Left forelimb (tissue), 1 donor: ENCODE measurements at regions not wholly inside any gene's neighbourhood (a gene's known extent, or its start where the extent isn't known, plus 50 kb on each side); places are given as distances from the start of the nearest gene placed in this dataset.

Experiments used
- DNase-seq: peaks from one replicate; pipeline ENCODE4 v3.0.0-alpha.2; 2018; ENCODE audit warnings: low spot score

DNA sequence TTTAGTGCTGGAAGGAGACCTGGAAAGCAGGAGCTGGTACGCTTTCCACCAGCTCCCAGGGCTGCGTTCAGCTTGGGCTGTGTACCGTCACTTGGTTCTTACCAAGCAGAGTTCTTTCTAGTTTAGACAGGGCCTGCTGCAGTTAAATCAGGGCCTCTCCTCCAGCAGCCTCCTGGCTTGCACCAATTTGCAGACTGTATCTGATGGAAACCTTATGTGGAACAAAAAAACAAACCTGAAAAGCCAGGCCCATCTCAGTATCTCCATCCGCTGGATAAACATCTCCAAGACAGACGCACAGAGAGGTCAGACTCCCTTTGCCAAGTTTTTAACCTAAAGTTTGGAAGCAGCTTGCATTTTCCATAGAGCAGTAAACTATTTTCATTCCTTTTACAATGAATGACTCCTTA, 288.6 kb upstream of the SORL1-AS1 start:
- DNase-seq, result peak; percentile 74

GRCh38 chr11:121740902-121741301, 288.1 kb upstream of the SORL1-AS1 start:
- DNase-seq, result no peak

DNA sequence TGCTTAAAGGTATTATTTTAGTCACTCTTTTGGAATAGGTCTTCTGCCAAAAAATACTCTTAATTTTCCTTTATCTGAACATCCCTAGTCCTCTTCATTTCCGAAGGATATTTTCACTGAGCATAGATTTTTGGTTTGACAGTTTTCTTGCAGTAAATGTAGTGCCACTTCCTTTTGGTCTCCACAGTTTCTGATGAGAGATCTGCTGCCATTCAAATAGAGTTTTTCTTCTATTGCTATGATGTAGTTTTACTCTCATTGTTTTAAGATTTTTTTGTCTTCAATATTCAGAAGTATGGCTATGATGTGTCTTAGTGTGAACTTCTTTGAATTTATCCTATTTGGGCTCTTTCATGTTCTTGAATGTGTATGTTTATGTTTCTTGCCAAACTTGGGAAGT, 281.1 kb upstream of the SORL1-AS1 start:
- no peak for DNase-seq

- DNase-seq, result no peak
Measured at GRCh38 chr11:121727942-121728341, 275.2 kb upstream of the SORL1-AS1 start.

- DNase-seq, result peak; percentile 73
Measured at GRCh38 chr11:121723246-121723741, 270.5 kb upstream of the SORL1-AS1 start.

DNA sequence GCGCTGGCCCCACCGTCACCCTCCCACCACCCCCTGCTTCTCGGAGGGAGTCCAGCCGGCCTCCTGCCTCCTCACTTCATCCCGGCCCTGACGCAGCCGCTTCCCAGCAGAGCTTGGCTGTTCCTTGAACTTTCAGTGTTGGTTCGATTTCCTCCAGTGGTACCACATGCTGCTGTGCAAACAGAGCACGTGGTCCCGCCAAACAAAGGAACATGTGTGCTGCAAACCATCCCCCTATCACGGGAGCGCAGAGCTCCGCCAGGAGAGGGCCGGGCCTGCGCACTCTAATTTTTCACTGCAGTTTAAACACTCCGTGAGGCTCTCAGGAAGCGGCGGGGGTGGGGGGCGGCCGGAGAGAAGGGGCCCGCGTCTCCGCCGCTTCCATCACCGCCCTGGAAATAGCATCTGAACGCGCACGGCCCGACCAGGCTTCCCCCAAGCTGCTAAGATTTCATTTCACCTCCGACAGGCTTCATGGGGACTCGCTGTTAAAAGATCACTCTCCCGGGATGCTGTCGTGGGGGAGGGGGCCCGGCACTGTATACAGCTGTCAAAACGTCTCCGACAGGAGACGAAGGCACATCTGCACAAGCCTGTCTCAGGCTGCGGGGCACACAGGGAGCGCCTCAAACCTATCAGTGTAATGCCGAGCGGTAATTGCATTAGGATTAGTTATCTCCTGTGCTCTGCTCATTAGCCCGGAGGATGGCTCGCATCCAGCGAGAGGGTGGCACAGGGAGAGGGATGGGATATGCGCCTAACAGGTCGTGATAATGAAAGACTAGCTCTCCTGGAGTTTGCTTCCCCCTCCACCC, 269.9 kb upstream of the SORL1-AS1 start:
- DNase-seq, result peak; percentile 90

- no peak for DNase-seq
Measured at GRCh38 chr11:121721961-121722360, 269.2 kb upstream of the SORL1-AS1 start.

GRCh38 chr11:121721448-121721847, 268.7 kb upstream of the SORL1-AS1 start:
- DNase-seq, result no peak

DNA sequence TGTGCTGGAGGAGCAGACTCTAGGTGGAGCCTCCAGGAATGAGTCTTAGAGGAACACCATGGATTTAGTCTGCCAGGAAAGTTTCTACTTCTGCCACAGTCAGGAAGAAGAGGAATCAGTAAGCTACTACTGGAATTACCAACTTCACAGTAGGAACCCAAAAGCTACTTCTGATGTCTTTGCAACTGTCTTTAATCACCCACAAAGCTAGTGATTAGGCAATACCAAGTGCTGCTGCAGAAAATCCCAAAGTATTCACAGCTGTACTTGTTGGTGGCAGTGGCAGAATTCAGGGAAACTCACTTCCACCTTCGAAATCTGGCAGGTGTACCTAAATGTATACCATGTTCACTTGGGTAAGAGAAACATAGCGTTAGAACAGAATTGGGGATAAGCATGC, 264.5 kb upstream of the SORL1-AS1 start:
- DNase-seq, result no peak

GRCh38 chr11:121716060-121716459, 263.3 kb upstream of the SORL1-AS1 start:
- DNase-seq, result no peak

- DNase-seq, result no peak
Measured at GRCh38 chr11:121715405-121715804, 262.6 kb upstream of the SORL1-AS1 start.

GRCh38 chr11:121714351-121714750, 261.6 kb upstream of the SORL1-AS1 start:
- DNase-seq, result no peak

GRCh38 chr11:121711939-121712338, 259.2 kb upstream of the SORL1-AS1 start:
- DNase-seq, result no peak

- DNase-seq, result no peak
Measured at GRCh38 chr11:121711236-121711635, 258.5 kb upstream of the SORL1-AS1 start.

GRCh38 chr11:121706884-121707420, 254.2 kb upstream of the SORL1-AS1 start:
- no peak for DNase-seq

DNA sequence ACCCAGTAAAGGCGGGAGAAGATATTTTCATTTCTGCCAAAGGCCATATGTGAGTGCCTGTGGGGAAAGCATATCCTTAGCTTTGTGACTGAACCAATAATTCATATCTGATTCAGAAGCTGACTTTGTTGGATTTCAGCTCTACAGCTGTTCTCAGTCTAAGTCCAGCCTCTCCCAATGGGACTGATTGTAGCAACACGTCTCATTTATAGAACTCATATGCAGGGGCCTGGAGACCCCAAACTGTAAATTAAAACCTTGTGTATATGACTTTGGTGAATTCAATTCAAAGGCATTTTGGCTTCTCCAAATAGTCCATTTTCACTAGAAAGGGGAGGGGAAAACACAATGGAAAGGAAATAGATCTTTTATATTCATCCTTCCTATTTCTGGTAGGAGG, 250.4 kb upstream of the SORL1-AS1 start:
- no peak for DNase-seq

DNA sequence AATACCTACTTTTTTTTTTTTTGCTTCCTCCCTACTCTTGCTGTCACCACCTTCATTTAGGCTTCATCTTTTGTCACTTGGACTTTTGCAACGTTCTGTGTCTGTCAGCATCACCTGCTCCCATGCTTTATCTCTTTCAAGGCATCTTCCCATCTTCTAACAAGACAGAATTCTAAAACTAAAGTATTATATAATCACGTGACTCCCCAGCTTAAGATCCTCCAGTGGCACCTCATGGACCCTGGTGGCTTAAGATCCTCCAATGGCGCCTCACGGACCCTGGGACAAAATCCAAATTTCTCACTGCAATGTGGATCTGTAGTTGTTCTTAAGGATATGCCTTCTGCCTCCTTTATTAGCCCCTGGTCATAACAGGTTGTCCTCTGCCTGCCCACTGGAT, 248.2 kb upstream of the SORL1-AS1 start:
- DNase-seq, result no peak

GRCh38 chr11:121699801-121700200, 247.0 kb upstream of the SORL1-AS1 start:
- DNase-seq, result no peak

GRCh38 chr11:121696931-121697670, 244.3 kb upstream of the SORL1-AS1 start:
- no peak for DNase-seq

- DNase-seq, result no peak
Measured at GRCh38 chr11:121696177-121696871, 243.6 kb upstream of the SORL1-AS1 start.

DNA sequence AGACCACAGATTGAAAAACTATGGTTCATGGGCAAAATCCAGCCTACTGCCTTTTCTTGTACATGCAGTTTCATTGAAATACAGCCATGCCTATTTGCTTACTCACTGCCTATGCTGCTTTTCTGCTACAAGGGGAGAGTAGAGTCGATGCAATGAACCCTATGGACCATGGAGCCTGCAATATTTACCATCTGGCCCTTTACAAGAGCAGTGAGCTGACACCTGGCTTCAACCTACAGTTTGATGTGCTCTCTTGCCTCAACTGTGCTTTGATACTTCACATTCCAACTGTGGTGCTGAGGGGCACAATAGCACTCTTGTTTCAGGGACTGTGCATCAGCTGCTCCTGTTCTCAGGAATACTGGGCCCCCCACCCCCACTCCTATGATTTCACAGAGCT, 239.5 kb upstream of the SORL1-AS1 start:
- no peak for DNase-seq

DNA sequence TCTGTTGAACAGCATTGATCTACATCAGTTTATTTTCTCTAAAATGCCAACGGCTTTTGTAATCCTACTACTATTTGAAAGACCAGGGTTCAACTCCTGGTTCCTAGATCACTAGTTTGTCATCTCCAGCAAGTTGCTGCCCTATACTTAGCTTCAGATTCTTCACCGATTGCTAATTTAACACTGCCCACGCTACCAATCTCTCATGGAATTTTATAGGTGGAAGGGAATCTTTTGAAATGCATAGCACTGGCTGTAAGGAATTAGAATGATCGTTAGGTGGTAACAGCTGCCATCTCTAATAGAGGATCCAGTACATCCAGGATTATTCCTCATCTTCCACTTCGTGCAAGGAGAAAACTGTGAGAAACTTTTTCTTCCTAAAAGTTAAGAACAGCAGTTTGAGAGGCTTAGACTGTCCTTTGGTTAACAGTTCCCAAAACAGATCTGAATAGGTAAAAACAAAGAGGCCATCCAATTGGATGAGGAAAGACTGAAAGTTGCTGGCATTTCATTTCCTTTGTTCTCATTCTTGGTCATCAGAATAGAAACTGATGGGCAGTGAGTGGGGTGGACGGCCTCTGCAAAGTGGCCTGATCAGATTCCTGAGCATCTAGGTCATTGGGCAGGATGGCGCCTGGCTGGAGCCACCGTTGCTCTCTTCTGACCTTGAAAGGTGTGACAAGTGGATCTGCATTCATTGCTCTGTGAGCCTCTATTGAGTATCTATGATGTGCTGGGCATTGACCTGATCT, 236.3 kb upstream of the SORL1-AS1 start:
- DNase-seq, result no peak
